Frontal cortex (tissue), 3 donors: ENCODE measurements at regions not wholly inside any gene's neighbourhood (a gene's known extent, or its start where the extent isn't known, plus 50 kb on each side); places are given as distances from the start of the nearest gene placed in this dataset.
"Not testable (repeated sequence)": the region's sequence is repeated elsewhere in the genome, so short reads cannot be mapped to it uniquely, and the experiment has no call there.

ENCODE experiments used
- DNase-seq, 2 donors: peaks; one replicate each; pipeline ENCODE4 v3.0.0; 2012; ENCODE audit warnings: low spot score in 2 of 2
- FAIRE-seq: peaks from 2 replicates; lab custom pipeline; 2012; peaks lifted over from hg19 to GRCh38; lab: Jason Lieb, UNC
- donor health status: control.
- donor health status: control.
- donor health status: control.

DNA sequence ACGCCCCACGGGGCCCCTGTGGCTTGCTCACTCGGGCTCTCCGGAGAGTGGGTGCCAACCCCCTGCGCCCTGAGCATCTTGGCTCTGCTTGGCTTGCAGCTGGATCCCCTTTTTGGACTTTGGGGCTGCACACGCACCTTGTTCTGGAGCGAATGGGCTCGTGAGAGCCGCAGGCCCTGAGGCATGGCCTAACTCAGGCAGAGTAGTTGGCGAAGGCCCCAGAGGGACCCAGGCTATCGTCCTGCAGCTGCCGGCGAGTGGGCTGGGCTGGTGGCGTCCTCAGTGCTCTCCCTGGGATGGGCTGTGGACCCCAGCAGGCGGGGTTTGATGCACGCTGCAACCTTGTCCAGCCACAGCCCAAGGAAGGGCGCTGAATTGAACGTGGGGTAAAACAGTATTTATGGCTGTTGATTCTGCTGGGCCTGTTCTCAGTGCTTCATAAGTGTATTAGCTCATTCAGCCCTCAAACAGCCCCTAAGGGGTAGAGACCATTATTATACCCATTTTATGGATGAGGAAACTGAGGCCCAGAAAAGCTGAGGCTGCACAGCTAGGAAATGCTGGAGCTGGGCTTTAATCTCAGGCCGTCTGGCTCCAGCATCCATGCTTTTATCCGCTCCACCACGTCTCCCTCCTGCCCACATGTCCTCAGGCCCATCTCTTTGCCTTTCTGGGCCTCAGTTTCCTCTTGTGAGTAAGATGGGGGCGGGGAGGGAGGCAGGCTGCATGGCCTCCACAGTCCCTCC, 171.2 kb upstream of the CIBAR2 start:
- FAIRE-seq (no peak), DNase-seq (no peak)

DNA sequence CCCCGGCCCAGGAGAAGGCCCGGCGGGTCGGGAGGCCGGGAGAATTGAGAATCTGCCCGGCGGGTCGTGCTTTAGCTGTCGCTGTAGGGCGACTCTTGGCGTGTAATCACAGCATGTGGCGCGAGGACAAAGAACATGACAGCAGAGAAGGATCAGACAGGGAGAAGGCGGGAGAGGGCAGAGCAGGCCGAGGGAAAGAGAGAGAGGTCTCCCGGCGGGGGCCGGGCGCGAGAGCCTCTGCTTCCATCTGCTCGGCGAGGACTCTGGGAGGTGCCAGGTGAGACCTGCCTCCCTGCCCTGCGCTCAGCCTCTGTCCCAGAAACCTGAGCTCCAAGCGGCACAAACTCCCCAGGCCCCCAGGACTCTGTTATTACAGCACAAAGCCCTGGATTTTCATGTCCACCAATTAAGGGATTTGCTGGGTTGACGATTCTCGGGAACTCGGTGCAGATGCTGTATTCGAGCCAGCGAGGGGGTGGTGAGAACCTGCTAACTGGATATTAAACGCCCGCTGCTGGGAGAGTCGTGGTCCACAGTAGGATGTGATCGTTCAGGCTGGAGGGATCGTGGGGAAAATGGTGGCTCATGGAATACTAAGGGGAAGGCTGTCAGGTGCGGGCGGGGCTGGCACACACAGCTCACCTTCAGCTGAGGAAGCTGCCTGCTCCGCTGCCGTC, 172.0 kb upstream of the CIBAR2 start:
- FAIRE-seq, result no peak
- DNase-seq, result peak in 1 of 2 donors; percentile 61

DNA sequence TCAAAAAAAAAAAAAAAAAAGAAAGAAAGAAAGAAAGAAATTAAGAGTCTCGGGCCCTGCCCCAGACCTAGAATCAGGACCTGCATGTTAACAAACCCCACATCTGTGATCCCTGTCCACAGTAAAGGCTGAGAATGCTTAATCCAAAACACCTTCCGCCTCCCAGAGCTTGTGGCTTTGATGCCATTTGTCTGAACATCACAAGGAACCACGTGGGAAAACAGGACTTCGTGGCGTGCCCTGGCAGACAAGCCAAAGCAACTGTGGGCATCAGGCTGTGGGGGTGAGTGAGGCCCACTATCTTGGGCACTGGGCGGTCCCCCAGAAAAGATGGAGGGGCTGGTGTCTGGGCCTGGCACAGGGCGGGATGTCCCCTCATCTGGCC, 173.4 kb upstream of the CIBAR2 start:
- FAIRE-seq (no peak), DNase-seq (no peak)

DNA sequence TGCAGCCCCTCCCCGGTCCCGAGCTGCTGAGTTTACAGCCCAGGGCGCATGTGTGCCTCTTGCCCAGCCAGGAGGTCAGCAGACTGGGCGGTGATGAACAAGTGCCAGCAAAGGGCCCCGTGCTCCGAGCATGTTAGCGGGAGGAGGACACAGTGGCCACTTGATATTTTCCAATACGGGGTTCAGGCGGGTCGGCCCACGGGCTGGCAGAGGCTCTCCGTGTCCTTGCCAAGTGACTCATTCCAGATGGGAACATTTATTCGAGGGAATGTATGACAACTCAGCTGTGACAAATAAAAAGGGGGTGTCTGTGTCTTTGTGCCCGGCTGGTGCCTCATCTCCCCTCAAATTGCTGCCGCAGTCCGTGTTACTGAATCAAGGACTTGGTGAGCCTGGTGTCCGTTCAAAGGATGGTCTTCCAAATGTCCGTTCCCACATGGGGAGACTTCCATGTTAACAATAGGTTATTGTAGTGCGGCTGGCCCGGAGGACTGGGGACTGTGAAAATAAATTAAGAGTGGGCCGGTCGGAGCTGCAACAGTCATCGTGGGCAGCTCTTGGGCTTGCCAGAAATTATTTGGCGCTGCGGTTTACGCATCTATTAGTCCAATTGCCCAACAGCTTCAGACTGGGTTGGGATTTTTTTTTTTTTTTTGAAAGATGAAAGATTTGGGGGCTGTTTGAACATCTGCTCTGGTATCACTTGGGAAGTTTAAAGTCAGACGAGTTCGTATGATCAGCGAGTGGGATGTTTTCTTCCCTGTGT, 174.0 kb upstream of the CIBAR2 start:
- FAIRE-seq (no peak), DNase-seq (peak; percentile 78 to 81)

DNA sequence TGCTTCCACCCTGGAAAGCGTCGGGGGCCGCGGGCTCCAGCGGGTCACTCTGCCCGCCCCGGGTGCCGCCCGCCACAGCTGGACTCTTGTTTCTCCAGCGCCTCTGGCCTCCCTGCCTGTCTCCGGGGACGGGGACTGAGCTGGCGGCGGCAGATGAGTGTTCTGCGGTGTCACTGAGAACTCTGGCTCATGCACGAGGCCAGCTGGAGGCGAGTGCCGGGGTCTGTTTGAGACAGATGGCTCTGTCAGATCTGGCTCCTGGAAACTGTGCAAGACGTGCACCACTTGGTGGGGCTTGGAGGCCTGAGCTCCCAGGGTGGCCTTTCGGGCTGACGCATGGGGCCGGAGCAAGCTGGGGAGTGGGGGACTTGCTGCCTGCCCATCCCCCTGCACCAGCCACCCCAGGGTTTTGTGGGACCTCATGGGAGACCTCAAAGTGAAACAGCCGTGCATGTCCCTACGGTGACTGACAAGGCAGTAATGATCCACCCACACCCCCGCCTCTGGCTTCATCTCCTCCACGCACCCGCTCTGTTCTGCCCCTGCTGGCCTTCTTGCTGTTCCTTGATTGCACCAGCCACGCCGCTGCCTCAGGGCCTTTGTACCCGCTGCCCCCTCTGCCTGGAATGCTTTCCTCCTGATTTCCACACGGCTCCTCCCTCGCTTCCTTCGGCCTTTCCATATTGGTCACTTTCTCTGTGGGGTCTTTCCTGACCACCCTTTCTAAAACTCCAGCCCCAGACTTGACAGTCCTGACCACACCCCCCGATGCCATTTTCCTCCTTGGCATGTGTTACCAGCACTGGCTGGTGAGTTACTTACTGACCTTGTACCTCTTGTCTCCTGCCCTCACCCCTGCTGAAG, 174.9 kb upstream of the CIBAR2 start:
- no peak for FAIRE-seq
- DNase-seq, result peak in 1 of 2 donors; percentile 52

DNA sequence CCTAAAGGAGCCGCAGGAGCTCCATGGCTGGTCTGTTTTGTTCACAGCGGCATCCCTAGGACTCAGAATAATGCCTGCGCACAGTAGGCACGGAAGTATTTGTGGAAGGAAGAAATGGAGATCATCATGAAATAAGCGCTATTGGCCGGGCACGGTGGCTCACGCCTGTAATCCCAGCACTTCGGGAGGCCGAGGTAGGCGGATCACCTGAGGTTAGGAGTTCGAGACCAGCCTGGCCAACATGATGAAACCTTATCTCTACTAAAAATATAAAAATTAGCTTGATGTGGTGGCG, 175.5 kb upstream of the CIBAR2 start:
- DNase-seq, FAIRE-seq: not testable (repeated sequence)

DNA sequence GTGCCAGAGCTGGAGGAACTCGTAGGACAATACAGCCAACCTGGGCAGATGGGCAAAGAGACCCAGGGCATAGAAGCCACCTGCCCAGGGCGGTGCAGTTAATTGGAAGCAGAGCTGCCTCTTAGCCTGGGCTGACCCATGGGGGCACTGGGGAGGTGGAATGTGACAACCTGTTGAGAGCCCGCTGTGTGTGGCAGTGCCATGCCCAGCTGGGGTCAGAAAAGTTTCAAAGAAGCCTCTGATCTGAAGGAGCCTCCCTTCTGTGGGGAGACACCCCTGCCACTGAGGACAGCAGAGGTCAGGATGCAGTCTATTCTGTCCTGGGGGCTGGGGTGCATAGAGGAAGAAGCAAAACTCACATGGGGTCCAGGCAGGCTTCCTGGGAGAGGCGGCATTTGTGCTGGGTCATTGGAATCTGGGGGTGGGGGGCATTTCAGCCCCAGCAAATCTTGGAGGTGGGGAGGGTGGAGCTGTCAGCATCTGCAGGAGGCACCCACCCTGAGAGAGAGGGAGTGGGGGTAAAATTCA, 176.1 kb upstream of the CIBAR2 start:
- no peak for DNase-seq
- no peak for FAIRE-seq

DNA sequence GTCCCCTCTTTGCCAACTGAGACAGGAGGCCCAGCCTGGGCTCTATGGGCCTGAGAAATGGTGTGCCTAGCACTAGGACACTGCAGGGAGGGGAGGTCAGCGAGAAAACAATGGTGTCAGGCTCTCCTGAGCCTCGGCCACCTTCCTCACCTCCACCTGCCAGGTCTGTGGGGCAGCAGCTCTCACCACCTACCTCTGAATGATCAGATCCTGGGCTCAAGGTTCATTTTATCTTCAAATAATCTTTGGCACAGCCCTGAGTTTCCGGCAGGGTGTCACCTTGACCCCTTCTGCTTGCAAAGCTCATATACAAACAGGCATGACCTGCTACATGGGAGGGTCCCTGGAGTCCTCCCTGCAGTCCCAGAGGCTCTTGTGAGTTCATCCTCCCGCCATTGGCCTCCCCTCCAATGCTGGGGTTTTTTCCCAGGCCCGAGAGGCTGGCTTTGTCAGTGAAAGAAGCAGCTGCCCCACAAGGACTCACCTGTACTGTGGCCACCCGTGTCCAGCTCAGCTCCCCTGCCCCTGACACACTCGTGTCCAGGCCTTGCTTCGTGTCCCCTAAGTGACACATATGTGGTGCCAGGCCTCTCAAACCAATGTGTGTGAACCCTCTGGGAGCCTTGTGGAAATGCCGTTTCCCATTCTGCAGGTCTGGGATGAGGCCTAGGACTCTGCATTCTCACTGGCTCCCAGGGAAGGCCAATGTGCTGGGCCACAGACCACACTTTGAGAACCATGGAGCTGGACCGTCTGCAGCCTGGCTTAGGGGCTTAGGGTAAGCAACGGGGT, 176.8 kb upstream of the CIBAR2 start:
- DNase-seq, result no peak
- FAIRE-seq, result no peak

DNA sequence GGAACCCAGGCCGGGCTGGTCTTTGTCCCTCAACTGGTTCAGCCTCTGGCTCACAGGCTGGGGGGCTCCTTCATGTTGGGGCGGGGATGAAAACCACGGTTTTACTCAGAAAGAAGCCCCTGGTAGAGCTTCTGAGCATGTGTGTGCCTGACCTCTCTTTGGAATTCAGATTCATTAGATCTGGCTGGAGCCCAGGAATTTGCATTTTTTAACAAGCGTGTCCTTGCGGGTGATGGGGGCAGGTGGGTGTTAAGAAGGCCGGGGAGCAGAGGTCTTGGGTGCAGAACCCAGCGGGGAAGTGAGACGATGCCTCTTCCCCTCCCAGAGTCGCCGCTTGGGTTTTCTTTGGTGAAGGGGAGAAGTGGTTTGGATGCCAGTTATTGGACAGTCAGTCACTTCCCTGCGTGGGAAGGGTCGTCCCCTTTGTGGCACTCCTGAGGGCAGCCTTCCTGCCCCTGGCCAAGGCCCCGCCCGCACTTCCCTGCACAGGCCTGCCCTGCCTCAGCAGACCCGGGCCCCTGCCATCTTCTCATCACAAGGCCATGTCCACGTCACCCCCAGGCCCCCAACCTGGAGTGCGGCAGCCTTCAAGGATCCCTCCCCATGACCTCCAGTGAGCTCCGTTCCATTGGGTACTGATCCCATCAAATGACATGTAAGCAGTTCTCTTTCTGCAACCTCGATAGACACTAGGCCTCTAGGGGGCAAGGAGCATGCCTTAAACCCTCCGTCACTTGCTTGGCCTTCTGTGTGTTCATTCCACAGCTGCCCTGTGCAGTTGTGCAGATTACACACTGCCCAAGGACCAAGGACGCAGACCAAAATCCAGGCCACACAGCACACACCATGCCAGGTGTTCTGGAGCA, 177.7 kb upstream of the CIBAR2 start:
- FAIRE-seq, result no peak
- DNase-seq, result no peak

DNA sequence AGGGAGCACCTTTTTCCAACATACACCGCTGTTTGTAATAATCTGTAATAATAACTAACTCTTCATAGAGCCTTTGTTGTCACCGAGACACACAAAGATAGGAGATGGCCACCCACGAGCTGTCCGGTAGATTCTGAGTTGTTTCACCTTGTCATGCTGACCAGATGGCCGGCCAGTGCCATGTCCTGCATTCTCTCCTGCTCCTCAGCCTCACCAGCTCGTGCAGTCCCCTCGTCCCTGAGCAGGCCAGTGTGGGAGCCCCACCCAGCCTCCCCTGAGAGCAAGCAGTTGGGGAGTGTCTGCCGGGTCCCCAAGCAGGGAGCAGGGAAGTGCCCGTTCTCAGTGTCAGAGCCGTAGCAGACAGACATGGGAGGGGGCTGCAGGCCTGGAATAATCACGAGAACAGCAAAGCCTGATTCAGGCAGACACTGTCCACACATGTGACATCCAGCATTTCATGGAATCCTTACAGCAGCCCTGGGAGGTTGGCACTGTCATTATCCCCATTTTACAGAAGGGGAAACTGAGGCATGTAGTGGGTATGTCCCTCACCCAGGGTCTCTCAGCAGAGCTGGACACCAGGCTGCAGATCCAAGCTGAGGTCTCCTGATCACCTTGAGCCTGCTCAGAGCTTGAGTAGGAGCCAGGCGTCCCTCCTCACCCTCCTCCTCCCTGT, 178.5 kb upstream of the CIBAR2 start:
- FAIRE-seq (no peak), DNase-seq (no peak)

DNA sequence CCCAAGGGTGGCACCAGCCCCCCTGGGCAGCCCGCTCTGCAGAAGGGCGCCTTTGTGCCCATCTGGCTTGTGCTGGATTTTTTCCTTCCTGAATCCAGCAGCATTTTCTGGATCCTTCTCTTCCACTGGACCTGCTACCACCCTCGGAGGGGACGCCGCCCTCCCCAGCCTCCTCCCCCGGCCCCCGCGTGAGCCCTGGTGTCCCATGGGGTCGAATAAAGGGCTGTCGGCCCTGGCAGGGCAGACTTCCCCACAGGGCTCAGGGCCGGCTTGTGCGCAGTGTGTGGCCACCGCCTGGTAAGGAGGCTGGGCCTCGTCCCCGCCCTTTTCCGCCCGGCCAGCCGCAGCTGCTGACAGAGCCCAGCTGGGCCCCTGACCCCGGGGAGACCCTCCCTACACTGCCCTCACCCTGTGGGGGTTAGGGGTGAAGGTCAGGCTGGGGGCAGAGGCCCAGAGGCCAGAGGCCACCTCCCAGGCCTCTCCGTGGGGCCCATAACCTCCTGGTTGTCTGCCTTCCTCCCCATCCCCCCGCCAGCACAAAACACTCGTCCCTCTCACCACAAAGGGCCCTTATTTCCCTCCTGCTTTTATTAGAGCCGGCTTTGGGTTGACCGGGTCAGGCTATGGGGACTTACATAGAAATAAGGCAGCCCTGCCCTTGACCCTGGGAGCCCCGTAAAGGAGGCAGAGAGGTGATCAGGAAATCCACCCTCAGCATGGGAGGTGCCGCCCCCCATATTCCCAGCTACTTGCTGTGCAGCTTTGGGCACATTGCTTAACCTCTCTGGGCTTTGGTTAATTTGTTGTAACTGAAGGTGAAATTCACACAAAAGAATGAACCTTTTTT, 179.3 kb upstream of the CIBAR2 start:
- peak in 1 of 2 donors; percentile 66 for DNase-seq
- FAIRE-seq, result no peak

DNA sequence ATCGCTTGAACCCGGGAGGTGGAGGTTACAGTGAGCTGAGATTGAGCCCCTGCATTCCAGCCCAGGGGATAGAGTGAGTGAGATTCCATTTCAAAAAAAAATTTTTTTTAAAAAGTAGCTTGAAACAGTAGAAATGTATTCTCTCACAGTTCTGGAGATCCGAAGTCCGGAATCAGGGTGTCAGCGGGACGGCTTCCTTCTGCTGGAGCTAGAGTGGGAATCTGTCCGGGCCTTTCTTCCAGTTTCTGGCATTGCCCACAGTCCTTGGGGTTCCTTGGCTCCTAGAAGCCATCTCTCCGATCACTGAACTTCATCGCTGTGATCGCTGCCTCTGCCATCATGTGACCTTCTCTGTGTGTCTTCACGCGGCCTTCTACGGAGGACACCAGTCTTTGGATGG, 181.2 kb upstream of the CIBAR2 start:
- no peak for DNase-seq
- no peak for FAIRE-seq

DNA sequence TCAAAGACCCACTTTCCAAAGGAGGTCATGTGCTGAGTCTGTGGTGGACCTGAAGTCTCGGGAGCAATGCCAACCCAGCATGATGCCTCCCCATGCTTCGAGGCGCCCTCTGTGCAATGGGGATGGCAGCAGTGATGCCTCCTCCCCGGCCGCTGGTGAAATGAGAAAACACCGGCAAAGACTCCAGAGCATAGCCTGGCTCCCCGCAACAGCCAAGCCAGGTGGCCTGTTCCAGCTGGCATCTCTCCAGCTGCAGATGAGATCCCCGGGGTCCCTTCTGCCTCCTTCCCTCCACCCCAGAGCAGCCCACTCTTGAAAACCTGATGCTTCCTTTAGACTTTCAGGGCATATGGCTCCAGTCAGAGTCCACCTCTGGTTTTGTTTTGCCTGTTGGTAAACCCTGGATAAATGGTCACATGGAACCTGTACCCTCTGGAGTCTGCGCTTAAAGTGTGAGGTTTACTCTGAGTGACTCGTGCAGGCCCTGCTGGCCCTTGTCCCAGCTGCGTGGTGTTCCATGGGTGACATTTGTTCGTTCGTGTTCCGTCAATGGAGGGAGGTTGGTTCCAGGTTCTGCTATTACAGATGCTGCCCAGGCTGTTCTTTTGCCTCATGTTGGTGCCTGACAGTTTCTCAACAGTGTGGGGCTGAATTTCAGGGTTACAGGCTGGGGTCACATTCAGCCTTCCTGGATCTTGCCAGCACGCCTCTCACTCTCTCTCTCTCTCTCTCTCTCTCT, 181.8 kb upstream of the CIBAR2 start:
- DNase-seq (no peak), FAIRE-seq (no peak)

DNA sequence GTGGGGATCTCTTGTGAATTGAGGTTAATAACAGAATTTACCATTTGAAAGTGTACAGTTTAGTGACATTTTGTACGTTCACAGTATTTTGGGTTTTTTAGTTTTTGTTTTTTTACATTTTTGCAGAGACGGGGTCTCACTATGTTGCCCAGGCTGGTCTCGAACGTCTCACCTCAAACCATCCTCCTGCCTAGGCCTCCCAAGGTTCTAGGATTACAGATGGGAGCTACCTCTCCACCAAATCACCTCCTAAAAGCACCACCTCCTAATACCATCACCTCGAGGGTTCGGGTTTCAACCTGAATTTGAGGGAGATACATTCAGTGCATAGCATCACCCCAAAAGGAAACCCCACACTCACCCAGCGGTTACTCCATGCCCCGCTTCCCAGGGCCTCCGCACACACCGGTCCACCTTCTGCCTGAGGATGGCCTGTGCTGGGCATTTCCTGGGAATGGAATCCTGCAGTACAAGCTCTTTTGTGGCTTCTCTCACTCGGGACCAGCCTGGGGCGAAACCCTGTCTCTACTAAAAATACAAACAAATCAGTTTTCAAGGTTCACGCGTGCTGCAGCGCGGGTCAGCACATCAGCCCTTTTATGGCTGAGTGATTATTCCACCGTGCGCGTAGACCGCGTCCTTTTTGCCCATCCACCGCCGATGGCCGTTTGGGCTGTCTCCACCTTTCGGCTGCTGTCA, 182.7 kb upstream of the CIBAR2 start:
- FAIRE-seq (no peak), DNase-seq (no peak)

DNA sequence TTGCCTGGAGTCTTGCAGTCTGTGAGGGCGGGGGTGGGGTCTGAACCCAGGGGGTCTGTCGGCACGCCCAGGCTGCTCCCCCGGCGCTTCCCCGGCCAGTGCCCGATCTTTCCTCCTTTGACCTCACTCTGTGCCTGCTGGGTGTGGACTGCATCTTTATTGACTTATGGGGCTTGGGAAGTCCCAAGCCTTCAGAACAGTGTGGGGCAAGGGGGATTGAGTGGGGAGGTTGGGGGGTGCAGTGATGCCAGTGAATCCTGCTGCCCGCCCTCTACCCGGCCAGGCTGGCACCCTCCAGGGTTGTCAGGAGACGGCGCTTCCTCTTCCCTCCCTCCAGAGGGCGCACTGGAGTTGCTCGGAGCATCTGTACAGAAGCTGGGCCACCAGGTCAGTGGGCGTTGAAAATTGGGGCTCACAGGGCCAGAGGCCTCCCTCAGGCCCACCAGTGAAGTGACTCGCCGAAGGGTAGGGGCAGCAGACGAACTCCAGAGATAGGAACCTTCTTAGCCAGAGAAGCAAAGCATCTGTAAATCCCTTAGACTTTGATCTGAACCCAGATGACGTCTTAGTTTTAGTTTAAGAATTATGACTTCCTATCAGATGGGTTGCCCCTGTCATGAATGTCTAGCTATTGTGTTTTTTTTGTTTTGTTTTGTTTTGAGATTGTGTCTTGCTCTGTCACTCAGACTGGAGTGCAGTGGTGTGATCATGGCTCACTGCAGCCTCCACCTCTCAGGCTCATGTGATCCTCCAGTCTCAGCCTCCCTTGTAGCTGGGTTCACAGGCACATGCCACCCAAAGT, 184.8 kb upstream of the CIBAR2 start:
- no peak for FAIRE-seq
- DNase-seq, result peak in 1 of 2 donors; percentile 46
